NCI-H460 (cell line): ENCODE measurements at regions not wholly inside any gene's neighbourhood (a gene's known extent, or its start where the extent isn't known, plus 50 kb on each side); places are given as distances from the start of the nearest gene placed in this dataset.
"Not testable (repeated sequence)": the region's sequence is repeated elsewhere in the genome, so short reads cannot be mapped to it uniquely, and the experiment has no call there.

Experiments used
- DNase-seq: peaks from one replicate; pipeline ENCODE4 v3.0.0-alpha.2; 2016; ENCODE audit warnings: low read depth; ENCODE audit errors: extremely low read depth

DNA sequence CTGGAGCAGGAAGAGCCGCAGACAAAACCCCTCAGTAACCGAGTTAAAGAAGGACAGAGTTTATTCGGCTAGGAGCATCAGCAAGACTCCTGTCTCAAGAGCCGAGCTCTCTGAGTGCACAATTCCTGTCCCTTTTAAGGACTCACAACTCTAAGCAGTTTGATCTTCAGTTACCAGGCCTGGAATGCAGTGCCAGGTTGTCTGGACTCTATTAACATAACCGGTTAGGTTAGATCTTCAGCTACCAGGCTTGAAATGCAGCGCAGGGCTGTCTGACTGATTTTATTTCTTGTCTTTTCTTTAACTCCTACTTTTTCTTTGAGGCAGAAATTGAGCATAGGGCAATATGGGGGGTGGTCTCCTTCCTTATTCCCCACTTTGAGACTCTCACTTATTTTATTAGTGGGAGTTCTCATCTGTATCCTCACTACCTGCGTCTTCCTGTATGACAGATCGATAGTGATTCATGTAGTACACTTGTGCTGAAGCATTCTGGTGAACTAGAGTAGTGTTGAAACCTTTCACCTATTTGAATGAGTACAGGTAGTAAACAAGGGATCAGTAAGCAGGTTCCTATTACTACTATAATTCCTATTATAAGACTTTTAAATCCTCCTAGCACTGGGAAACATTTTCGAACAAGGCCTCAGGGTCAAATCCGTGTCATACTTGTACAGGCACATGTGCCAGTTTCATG, 325.0 kb downstream of the CGGBP1 start:
- DNase-seq: no peak

DNA sequence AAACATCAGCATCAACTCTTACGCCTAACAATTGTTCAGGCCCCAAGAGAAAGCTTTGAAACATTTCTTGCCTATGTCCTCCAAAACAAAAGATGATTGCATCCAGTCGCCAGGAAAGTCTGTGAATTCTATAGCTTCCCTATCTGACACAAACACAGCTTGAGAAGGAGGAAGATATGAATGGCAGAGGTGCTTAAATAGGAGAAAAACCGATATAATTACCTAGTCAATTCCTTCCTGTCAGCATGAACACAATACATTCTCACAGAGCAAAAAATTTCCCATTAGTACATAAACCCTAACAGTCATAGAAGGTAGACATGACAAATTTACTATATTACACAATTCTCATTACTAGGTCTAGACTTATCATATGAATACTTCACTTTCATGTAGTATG, 326.5 kb downstream of the CGGBP1 start:
- no peak for DNase-seq

DNA sequence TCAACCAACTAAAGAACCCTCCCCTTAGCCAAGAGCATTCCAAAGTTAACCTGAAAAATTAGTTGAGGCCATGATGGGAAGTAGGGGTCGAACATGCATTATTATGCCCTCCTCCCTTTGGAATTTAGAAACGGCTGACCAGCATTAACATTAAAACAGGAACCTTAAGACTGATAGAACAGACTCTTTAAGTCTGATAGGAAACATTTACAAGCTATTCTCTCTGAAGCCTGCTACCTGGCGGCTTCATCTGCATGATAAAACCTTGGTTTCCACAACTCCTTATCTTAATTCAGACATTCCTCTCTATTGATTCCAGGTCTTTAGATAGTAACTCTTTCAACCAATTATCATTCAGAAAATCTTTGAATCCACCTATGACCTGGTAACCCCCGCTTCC, 331.0 kb downstream of the CGGBP1 start:
- no peak for DNase-seq

DNA sequence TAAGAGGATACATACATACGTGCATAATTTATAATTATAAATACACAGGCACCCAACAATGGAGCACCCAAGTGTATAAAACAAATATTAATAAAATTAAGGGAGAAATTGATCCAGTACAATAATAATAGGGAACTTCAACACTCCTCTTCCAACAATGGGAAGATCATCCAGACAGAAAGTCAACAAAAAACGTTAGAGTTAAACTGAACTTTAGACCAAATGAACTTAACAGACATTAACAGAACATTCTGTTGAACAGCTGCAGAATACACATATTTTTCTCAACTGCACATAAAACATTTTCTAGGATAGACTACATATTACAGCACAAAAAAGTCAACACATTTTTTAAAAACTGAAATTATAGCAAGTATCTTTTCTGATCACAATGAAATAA, 339.7 kb downstream of the CGGBP1 start:
- no peak for DNase-seq

DNA sequence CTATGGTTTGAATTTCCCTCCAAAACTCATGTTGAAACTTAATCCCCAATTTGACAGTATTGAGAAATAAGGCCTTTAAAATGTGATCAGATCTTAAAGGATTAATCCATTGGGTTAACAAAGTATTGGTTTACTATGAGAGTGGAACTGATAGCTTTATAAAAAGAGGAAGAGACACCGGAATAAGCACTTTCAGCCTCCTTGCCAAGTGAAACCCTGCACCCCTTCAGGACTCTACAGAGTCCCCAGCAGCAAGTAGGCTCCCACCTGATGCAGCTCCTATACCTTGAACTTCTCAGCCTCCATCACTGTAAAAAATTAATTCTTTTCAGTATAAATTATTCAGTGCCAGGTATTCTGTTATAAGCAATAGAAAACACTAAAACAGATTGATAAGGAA, 348.3 kb downstream of the CGGBP1 start:
- no peak for DNase-seq

DNA sequence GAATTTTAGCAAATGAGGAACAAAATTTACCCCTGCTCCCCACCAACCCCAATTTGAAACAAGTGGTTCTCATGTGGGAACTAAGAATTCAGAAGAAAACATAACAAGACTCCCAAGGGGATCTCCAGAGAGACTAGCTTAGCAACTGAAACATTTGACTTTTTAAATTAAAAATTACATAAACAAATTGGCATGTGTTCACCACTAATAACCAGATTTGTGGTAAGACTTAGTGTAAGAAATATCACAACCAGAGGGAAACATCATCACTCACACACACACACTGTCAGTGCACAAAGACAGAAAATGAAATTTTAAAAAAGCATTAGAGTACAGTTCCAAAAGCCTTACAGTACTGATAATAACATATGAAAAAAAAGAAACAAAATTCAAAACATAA, 348.8 kb downstream of the CGGBP1 start:
- DNase-seq: no peak

DNA sequence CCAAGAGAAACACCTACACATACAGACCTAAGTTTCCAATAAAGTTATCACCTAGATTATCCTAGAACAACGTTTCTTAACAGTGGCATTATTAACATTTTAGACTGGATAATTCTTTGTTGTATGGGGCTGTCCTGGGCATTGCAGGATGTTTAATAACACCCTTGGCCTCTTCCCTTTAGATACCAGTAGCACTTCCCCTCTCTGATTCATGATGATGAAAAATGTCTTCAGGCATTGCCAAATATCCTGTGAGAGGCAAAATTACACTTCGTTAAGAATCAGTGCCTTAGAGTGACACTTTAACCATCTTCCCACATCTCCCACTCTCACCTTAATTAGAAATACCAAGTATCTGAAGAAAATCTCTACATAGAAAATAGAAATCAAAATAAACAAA, 352.6 kb downstream of the CGGBP1 start:
- no peak for DNase-seq

DNA sequence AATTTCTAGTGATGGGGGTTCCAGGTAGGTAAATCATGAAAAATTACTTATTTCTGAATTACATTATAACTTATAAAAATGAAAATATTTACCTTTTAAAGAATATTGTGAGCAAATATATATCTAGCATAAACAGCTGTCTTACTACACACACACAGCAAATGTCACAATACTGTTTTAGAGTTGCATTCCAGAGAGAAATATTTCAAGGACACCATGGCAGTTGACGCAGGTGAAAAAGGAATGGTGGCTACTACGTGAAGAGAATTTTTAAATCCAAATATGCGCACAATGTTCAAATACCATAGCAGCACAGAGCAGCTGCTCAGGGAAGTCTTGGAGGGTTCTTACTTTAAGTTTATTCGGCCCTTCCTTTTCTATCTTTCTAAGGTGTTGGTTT, 356.2 kb downstream of the CGGBP1 start:
- no peak for DNase-seq

DNA sequence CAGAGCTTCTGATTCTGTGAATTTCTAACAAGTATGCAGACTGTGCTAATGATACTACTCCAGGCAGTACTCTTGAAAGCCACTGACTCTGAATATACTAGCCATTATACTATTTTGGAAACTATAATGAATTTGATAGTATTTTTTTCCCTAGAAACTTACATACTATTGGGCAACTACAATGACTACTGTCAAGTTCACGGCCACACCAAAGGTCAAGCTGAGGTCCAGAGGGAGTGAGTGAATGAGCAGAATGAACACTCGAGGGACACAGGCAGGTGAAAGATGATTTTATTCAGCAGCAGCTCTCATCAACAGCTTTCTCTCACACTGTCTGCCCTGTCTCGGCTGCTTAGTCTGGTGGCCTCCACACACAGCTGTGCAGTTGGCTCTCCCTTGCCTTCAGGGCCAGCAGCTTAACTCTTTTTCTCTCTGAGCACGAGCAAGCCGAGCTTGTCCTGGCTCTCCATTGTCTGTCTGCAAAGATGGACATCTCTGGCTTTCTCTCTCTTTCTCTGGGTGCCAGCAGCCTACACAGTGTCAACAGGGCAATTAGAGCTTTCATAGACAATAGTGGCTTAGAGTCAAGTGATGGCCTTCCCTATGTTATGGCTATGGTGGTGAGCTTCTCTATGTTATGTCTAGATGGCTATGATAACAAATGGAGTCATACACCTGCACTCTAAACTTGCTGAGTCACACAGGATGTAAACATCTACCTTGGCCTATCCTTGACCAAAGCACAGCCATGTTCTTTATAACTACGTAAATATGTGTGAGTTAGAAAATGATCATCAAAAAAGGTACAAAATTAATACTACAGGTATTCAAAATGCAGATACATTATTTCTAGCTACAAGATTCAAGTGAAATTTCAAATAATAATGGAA, 362.4 kb downstream of the CGGBP1 start:
- DNase-seq: no peak

DNA sequence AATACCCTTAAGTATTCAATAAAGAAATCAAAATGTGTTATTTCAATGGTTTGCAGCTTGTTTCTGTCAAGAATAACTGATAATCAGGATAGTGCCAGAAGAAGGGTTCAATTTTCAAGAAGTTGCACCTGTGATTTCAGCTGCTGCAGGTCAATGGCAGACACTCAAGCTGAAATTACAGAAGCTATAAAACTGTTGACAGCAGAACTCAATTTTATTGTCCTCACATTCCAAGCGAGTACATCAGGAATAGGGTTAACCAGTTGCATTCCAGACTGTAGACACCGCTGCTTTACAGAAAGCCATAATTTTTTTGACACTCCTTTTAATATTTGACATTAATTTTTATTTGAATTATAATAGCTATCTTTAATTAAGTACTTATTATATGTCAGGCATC, 364.1 kb downstream of the CGGBP1 start:
- DNase-seq: no peak

DNA sequence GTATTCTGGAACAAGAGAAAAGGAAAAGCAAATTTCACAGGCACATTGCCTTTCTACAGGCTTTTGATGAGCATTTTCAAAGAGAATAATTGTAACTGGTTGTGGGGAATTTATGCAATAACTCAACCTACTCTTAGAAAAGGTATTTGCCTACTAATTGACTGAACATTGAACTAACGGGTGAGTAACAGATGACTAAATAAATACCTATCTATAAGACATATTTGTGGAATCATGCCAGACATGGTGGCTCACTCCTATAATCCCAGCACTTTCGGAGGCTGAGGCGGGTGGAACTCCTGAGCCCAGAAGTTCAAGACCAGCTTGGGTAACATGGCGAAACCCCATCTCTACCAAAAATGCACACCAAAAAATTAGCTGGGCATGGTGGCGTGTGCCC, 367.7 kb downstream of the CGGBP1 start:
- DNase-seq: no peak

DNA sequence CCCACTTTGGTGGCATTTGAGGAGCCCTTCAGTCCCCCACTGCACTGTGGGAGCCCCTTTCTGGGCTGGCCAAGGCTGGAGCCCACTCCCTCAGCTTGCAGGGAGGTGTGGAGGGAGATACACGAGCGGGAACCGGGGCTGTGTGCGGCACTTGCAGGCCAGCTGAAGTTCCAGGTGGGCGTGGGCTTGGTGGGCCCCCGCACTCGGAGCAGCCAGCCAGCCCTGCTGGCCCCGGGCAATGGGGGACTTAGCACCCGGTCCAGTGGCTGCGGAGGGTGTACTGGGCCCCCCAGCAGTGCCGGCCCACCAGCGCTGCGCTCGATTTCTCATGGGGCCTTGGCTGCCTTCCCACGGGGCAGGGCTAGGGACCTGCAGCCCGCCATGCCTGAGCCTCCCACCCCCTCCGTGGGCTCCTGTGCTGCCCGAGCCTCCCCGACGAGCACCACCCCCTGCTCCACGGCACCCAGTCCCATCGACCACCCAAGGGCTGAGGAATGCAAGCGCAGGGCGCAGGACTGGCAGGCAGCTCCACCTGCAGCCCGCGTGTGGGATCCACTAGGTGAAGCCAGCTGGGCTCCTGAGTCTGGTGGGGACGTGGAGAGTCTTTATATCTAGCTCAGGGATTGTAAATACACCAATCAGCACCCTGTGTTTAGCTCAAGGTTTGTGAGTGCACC, 379.7 kb downstream of the CGGBP1 start:
- not testable (repeated sequence) for DNase-seq

DNA sequence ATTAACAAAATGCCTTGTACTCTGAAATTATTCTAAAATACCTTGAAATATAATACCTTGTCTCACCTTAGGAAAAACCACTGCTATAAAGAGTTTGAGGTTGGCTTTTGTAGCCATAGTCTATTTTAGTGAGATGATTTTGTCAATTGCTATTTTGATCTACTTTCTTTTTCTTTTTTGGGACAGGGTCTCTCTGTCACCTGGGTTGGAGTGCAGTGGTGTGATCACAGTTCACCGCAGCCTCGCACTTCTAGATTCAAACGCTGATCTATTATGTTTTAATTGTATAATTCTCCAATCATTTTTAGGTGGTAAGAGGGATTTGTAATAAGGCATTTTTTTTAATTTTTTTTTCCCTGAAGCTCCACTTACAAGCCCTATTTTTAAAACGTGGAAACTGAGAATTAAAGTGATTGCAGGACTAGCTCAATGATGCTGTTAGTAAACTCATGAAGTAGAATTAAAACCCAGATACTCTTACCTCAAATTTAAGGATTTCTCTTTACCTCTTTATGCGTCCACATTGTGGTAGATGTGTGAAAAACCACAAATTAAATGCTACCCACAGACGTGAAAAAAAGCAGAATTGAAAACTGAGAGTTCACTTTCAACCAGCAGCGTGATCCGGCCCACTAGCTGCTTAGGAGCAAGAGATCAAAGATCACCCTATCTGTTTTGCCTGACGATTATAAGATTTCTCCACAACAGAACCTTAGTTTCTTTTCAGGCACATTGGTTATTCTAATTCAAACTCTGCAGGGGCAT, 384.2 kb downstream of the CGGBP1 start:
- no peak for DNase-seq

DNA sequence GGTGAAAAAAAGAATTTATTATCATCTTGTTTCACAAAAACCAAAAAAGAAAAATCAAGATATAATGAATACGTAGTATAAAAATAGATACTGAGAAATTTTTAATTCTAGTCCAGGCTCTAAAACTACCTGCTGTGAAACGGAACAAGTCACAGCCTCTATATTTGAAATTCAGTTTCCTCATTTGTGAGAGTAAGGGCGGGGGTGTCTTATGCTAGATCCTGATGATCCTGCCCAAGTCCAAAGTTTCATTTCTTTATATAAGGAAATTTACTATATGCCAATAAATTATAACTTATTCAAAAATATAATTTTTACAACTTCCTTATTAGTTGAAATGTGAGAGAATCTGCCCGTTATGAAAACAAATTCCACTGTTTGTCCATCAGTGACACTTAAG, 385.7 kb downstream of the CGGBP1 start:
- no peak for DNase-seq

DNA sequence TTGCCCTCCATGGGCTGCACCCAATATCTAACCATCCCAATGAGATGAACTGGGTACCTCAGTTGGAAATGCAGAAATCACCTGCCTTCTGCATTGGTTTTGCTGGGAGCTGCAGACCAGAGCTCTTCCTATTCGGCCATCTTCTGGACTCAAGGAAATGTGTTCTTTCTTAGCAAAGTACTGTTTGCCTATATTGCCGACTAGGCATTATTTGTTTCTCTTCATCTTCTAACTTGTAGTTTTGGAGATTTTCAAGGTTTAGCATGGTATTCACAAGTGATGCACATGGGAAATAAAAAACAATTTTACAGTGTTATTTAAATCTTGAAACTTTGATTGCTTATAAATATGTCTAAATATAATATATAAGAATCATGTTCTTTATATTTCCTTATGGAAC, 377.8 kb upstream of the POU1F1 start:
- no peak for DNase-seq

DNA sequence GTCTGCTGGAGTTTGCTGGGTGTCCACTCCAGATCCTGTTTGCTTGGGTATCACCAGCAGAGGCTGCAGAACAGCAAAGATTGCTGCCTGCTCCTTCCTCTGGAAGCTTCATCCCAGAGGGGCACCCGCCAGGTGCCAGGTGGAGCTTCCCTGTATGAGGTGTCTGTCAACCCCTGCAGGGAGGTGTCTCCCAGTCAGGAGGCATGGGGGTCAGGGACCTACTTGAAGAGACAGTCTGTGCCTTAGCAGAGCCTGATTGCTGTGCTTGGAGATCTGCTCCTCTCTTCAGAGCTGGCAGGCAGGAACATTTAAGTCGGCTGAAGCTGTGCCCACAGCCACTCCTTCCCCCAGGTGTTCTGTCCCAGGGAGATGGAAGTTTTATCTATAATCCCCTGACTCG, 376.8 kb upstream of the POU1F1 start:
- DNase-seq: not testable (repeated sequence)

DNA sequence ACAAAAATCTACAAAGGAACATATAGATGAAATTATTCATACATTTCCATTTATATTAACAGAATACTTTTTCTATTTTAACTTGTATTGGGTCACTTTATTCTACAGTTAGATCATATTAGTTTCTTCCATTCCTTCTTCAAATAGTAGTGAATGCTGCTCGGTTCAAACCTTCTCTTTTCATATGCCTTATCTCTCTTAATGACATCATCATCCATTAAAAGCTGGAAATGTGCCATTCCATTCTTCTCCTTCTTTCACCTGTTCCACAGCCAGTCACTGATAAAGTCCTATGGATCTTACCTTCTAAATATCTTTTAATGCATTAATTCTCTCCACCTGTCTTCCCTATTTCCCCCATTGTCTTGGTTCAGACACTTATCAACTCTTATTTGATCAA, 358.0 kb upstream of the POU1F1 start:
- no peak for DNase-seq

DNA sequence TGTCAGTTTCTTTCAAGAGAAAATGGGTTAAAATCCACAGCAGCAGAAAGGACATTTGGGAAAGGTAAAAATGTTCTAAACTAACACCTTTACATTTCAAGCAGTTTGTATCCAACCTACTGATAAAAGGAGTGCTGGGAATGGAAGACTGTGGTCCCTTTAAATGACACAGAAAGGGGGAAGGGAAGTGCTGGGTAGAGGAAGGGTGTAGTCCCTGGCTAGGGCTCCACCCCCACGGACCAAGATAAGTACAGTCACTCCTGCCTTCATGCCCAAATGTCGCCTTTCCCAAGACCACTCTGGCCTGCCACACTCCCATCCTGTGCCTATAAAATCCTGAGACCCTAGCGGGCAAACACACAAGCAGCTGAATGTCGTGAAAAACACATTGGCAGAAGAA, 350.9 kb upstream of the POU1F1 start:
- no peak for DNase-seq

DNA sequence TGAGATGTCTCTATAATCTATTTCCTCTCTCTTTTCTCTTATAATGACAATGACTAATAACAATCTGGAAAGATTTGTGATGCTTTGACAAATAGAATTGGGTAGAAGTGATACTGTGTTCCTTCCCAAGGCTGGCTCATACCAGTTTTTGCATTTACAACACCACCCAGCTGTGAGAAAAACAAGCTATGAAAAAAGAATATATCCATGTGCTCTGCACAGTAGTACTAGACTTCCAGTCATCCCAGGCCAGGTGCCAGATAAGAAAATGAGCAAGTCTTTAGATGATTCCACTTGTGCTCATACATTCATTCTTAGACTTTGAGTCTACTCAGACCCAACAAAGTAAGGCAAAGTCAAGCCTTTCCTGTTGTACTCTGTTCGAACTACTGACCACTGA, 350.2 kb upstream of the POU1F1 start:
- DNase-seq: no peak

DNA sequence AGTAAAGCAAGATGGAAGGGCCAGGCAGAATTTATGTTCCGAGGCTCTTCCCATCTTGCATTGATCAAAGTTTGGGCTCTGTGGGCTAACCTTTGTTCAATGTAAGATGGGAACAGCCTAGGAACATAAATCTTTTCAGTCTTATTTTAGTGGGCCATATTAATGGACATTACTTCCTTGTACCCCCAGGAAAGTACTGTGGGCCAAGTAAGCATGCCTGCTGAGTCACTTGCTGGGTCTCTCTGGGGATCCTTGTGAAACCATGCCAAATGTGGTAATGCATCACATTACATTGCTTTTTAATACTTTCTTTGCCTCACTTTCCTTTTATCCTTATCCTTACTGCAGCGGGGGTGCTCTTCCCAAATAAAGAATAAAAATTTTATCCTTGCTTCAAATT, 349.5 kb upstream of the POU1F1 start:
- no peak for DNase-seq

DNA sequence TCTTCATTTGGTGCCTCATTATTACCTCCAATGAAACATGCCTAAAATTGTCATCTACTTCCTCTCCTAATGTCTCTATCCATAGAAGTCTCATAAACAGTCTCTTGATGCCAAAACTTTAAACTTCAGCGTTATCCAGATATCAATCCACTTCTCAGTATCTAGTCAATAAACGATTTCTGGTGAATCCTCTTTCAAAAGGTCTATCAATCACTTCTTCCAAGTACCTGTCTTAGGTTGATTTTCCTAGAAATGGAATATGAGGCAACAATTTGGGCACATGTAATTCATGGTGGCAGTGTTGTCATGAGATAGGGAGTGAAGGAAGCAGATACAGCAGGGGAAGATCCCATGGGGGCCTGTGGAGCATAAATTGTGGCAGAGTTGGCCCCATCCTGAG, 348.5 kb upstream of the POU1F1 start:
- no peak for DNase-seq
